IMR-90 (cell line): ENCODE measurements at regions not wholly inside any gene's neighbourhood (a gene's known extent, or its start where the extent isn't known, plus 50 kb on each side); places are given as distances from the start of the nearest gene placed in this dataset.

ENCODE experiments used
- ATAC-seq: fragments of 200-7000 bp; cut with Tn5 transposase; 2 replicates; pipeline ENCODE4 v1.9.1; 2020; ENCODE audit warnings: low read depth, mild to moderate bottlenecking, moderate library complexity
- BruUV-seq: library from RNA; stranded (reverse); fragments of 400-500 nt; replicated peaks from 2 replicates; lab custom pipeline; 2021; lab: Mats Ljungman, UMichigan
- CTCF ChIA-PET: fragments of 300-600 bp; formaldehyde crosslinking; extraction: SDS; loops from one replicate; lab custom pipeline; 2021; ENCODE audit warnings: antibody characterized with exemption; lab: Yijun Ruan, JAX
- POLR2A ChIA-PET: fragments of 300-600 bp; sonication (Branson Sonifier 250); formaldehyde crosslinking; loops from one replicate; lab custom pipeline; 2022; ENCODE audit warnings: antibody characterized with exemption; ENCODE audit not compliant: unreplicated experiment; lab: Charles Lee
- DNase-seq: peaks from one replicate; pipeline ENCODE4 v3.0.0; 2013
- H2AFZ ChIP-seq: replicated peaks from 2 replicates; pipeline ENCODE3; 2013; ENCODE audit warnings: low read length, mild to moderate bottlenecking; ENCODE audit not compliant: poor library complexity
- H2AK5ac ChIP-seq: 2 replicates; pipeline ENCODE4 v1.6.1; 2013; ENCODE audit warnings: low read depth, low read length, inconsistent platforms
- H2AK9ac ChIP-seq: replicated peaks from 2 replicates; pipeline ENCODE3; 2013; ENCODE audit warnings: mild to moderate bottlenecking, low read depth, low read length, moderate library complexity; ENCODE audit not compliant: poor library complexity
- H2BK120ac ChIP-seq: 2 replicates; pipeline ENCODE4 v1.6.1; 2013; ENCODE audit warnings: low read depth, low read length, inconsistent platforms
- H2BK15ac ChIP-seq: 3 replicates; pipeline ENCODE4 v1.6.1; 2013; ENCODE audit warnings: low read depth, low read length, inconsistent platforms
- H2BK20ac ChIP-seq: 2 replicates; pipeline ENCODE4 v1.6.1; 2013; ENCODE audit warnings: low read depth, mild to moderate bottlenecking, inconsistent platforms, low read length, moderate library complexity
- H2BK5ac ChIP-seq: 2 replicates; pipeline ENCODE4 v1.6.1; 2013; ENCODE audit warnings: mild to moderate bottlenecking, low read depth, low read length, inconsistent platforms; ENCODE audit not compliant: poor library complexity, severe bottlenecking
- H3K14ac ChIP-seq: replicated peaks from 2 replicates; pipeline ENCODE4 v1.6.1; 2013; ENCODE audit warnings: low read depth, low read length, inconsistent platforms
- H3K18ac ChIP-seq: 2 replicates; pipeline ENCODE4 v1.6.1; 2013; ENCODE audit warnings: low read depth, low read length, control low read depth
- H3K23ac ChIP-seq: 2 replicates; pipeline ENCODE4 v1.6.1; 2013; ENCODE audit warnings: low read depth, low read length, inconsistent platforms
- H3K27ac ChIP-seq: 2 replicates; pipeline ENCODE4 v1.5.1; 2013; ENCODE audit warnings: mild to moderate bottlenecking, control low read depth, low read length; ENCODE audit not compliant: insufficient read depth
- H3K27me3 ChIP-seq: 2 replicates; pipeline ENCODE4 v1.6.1; 2013; ENCODE audit warnings: low read length; ENCODE audit not compliant: control insufficient read depth, insufficient read depth
- H3K36me3 ChIP-seq: 2 replicates; pipeline ENCODE4 v1.6.1; 2013; ENCODE audit warnings: low read length, mixed read lengths; ENCODE audit not compliant: control insufficient read depth, insufficient read depth
- H3K4ac ChIP-seq: 2 replicates; pipeline ENCODE4 v1.6.1; 2013; ENCODE audit warnings: low read depth, low read length, inconsistent platforms
- H3K4me1 ChIP-seq: 2 replicates; pipeline ENCODE4 v1.6.1; 2013; ENCODE audit warnings: low read length, mixed read lengths; ENCODE audit not compliant: control insufficient read depth, insufficient read depth
- H3K4me2 ChIP-seq: 2 replicates; pipeline ENCODE4 v1.6.1; 2013; ENCODE audit warnings: low read depth, mild to moderate bottlenecking, control low read depth, low read length, moderate library complexity
- H3K4me3 ChIP-seq: 2 replicates; pipeline ENCODE4 v1.5.1; 2013; ENCODE audit warnings: low read depth, mild to moderate bottlenecking, control low read depth, low read length, moderate library complexity; ENCODE audit not compliant: insufficient read depth
- H3K56ac ChIP-seq: 2 replicates; pipeline ENCODE4 v1.6.1; 2013; ENCODE audit warnings: low read length, inconsistent platforms; ENCODE audit not compliant: insufficient read depth; ENCODE audit errors: extremely low read depth
- H3K79me1 ChIP-seq, 2 experiments: 2 replicates each; pipeline ENCODE4 v1.6.1; 2013; ENCODE audit warnings: low read length in 2 of 2, inconsistent platforms in 1 of 2, low read depth in 1 of 2
- H3K9ac ChIP-seq: 2 replicates; pipeline ENCODE4 v1.6.1; 2013; ENCODE audit warnings: low read depth, low read length, control low read depth
- H3K9me1 ChIP-seq: 2 replicates; pipeline ENCODE4 v1.6.1; 2013; ENCODE audit warnings: low read length, inconsistent platforms; ENCODE audit not compliant: insufficient read depth
- H3K9me3 ChIP-seq: 2 replicates; pipeline ENCODE4 v1.6.1; 2013; ENCODE audit warnings: low read length; ENCODE audit not compliant: control insufficient read depth, insufficient read depth
- H4K20me1 ChIP-seq: 2 replicates; pipeline ENCODE4 v1.6.1; 2013; ENCODE audit warnings: low read length, inconsistent platforms; ENCODE audit not compliant: insufficient read depth
- H4K5ac ChIP-seq: 2 replicates; pipeline ENCODE4 v1.6.1; 2013; ENCODE audit warnings: mild to moderate bottlenecking, low read depth, low read length, control low read depth
- H4K8ac ChIP-seq, 2 experiments: 2 replicates each; pipeline ENCODE4 v1.6.1; 2013; ENCODE audit warnings: low read depth in 2 of 2, low read length in 2 of 2, control low read depth in 1 of 2, inconsistent platforms in 1 of 2
- H4K91ac ChIP-seq: 2 replicates; pipeline ENCODE4 v1.6.1; 2013; ENCODE audit warnings: low read depth, low read length, inconsistent platforms; ENCODE audit not compliant: insufficient read depth
- BHLHE40 ChIP-seq: fragments of 150-350 bp; IDR thresholded peaks from 2 replicates; pipeline ENCODE4 v1.6.1; 2016; ENCODE audit warnings: mild to moderate bottlenecking, low read depth, low read length
- MAFK ChIP-seq: IDR thresholded peaks from 2 replicates; pipeline ENCODE4 v1.6.1; 2012; ENCODE audit warnings: low read depth, low read length, improper control_type of control experiment
- POLR2A ChIP-seq: IDR thresholded peaks from 2 replicates; pipeline ENCODE4 v1.6.1; 2012; ENCODE audit warnings: mild to moderate bottlenecking, low read depth, low read length
- RCOR1 ChIP-seq: IDR thresholded peaks from 2 replicates; pipeline ENCODE4 v1.6.1; 2012; ENCODE audit warnings: mild to moderate bottlenecking, low read length, improper control_type of control experiment; ENCODE audit not compliant: insufficient replicate concordance
- USF2 ChIP-seq: fragments of 150-350 bp; IDR thresholded peaks from 2 replicates; pipeline ENCODE4 v1.6.1; 2017; ENCODE audit warnings: mild to moderate bottlenecking, antibody characterized with exemption, low read length, low read depth
- WGBS, 2 experiments: methylation state at CpG; one replicate each; pipeline versions ENCODE4 v1.1.5 to v1.1.7; 2013; ENCODE audit warnings: missing lambda C conversion rate in 2 of 2; ENCODE audit not compliant: insufficient read length in 1 of 2; ENCODE audit errors: extremely low coverage in 2 of 2; 5-methylcytosine and 5-hydroxymethylcytosine counted together
- dilution Hi-C: fragments of 300-500 bp; cut with HindIII; formaldehyde crosslinking; loops from one replicate; pipeline ENCODE4 v1.14.3; 2018; ENCODE audit warnings: low sequenced_read_pairs; ENCODE audit not compliant: unreplicated experiment
- in situ Hi-C: fragments of 300-500 bp; cut with MboI; formaldehyde crosslinking; loops from 3 replicates; pipeline ENCODE4 v1.14.3; 2019; ENCODE audit warnings: low sequenced_read_pairs, inconsistent platforms, mixed read lengths
- intact Hi-C: fragments of 100-400 bp; cut with micrococcal nuclease; formaldehyde crosslinking; loops from 2 replicates; pipeline ENCODE4 v1.10.0; 2022

- H3K27ac ChIP-seq, result no peak overlapping the region
- ATAC-seq (no peak), DNase-seq (no peak)
- TF ChIP-seq POLR2A (no peak), MAFK (no peak), USF2 (no peak), RCOR1 (no peak), BHLHE40 (no peak)
- H4K8ac ChIP-seq, result no peak overlapping the region
- H3K27me3 ChIP-seq, result no peaks in the 10 kb centered on the region
- no peak overlapping the region for H3K4ac ChIP-seq
- no peak overlapping the region for H4K91ac ChIP-seq
- H3K4me1 ChIP-seq, result no peaks in the 10 kb centered on the region
- H3K4me2 ChIP-seq, result no peak overlapping the region
- no peak overlapping the region for H2AK5ac ChIP-seq
- H3K9me3 ChIP-seq, result peaks cover 51% of the 10 kb centered on the region
- H4K20me1 ChIP-seq, result no peaks in the 10 kb centered on the region
- H2AFZ ChIP-seq, result no peak overlapping the region
- no peak overlapping the region for H3K23ac ChIP-seq
- H3K79me1 ChIP-seq, result no peaks in the 10 kb centered on the region
- H2BK120ac ChIP-seq, result no peak overlapping the region
- H3K14ac ChIP-seq, result no peak overlapping the region
- dilution Hi-C loops, result no loop called here
- no peak overlapping the region for H3K9ac ChIP-seq
- intact Hi-C loops, result no loop called here
- ChIA-PET POLR2A (no interaction called here), CTCF (no interaction called here)
- no peak overlapping the region for H3K56ac ChIP-seq
- H2AK9ac ChIP-seq, result no peak overlapping the region
- no CpG with 5 or more reads among the region's 2 CpGs for WGBS, 2 experiments
- no peak overlapping the region for H3K18ac ChIP-seq
- no peak overlapping the region for H2BK15ac ChIP-seq
- in situ Hi-C loops, result no loop called here
- no peak overlapping the region for H3K4me3 ChIP-seq
- BruUV-seq, result no TSS peak
- H2BK20ac ChIP-seq, result no peak overlapping the region
- H2BK5ac ChIP-seq, result no peak overlapping the region
- no peaks in the 10 kb centered on the region for H3K9me1 ChIP-seq
- no peaks in the 10 kb centered on the region for H3K36me3 ChIP-seq
- no peak overlapping the region for H4K5ac ChIP-seq
Measured at GRCh38 chr14:104245723-104246122, 107.3 kb downstream of the KIF26A start.
